ENCODE measurements at regions not wholly inside any gene's neighbourhood (a gene's known extent, or its start where the extent isn't known, plus 50 kb on each side); places are given as distances from the start of the nearest gene placed in this dataset.

DNA sequence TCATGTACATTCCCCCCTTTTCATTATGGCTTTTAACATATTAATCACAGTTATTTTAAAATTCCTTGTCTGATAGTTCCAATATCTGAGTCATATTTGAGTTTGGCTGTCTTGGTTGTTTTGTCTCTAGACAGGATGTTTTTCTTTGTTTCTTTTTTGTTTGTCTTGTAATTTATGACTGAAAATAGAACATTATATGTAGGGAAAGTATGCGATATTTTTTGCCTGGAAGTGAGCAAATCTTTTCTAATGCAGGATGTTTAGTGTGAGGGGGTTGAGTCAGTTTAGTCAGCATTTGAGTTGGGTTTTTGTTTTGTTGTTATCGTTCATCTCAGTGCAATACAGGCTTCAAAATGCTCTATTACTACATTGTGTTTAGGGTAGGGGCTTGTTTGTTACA, 239.7 kb downstream of the SNAPC1 start:
- Histone ChIP-seq H3K9me3 (ENCODE audit: low read depth, low read length) (no peaks in the 10 kb centered on the region), H3K27me3 (ENCODE audit: insufficient read depth, low read length) (peaks cover 11% of the 10 kb centered on the region), H3K4me1 (ENCODE audit: insufficient read depth, low read length) (no peaks in the 10 kb centered on the region), H3K4me3 (ENCODE audit: low read length) (no peak overlapping the region)

DNA sequence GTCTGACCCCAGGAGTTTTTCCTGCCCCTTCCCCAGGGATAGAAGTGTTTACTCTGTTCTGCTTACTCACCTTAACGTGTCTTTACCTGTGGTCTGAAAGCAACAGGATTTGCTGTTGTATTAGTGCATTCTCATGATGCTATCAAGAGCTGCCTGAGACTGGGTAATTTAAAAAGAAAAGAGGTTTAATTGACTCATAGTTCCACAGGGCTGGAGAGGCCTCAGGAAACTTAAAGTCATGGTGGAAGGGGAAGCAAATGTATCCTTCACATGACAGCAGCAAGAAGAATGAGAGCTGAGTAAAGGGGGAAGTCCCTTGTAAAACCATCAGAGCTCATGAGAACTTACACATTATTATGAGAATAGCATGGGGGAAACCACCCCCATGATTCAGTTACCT, 240.4 kb downstream of the SNAPC1 start:
- Histone ChIP-seq H3K4me1 (ENCODE audit: insufficient read depth, low read length) (no peaks in the 10 kb centered on the region), H3K9me3 (ENCODE audit: low read depth, low read length) (no peaks in the 10 kb centered on the region), H3K27me3 (ENCODE audit: insufficient read depth, low read length) (peaks cover 11% of the 10 kb centered on the region), H3K4me3 (ENCODE audit: low read length) (no peak overlapping the region)

DNA sequence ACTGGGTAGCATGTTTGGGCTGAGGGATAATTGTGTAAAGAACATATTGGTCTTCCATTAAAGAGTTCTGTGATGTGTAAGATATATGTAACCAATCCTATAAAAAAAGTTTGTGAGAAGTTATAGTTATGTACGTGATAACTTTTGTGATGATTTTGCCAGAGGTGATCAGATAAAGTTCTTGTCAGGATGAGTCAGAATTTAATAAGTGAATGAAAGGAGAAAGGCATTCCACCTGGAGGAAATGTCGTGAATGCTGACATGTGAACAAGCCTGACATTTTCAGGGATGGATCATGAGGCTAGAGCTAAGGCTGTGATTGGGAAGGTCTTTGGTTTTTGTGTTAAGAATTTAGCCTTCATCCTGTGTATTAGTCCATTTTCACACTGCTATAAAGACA, 241.5 kb downstream of the SNAPC1 start:
- no peaks in the 10 kb centered on the region for H3K9me3 ChIP-seq (ENCODE audit: low read depth, low read length)
- H3K4me1 ChIP-seq (ENCODE audit: insufficient read depth, low read length) = no peaks in the 10 kb centered on the region
- no peak overlapping the region for H3K4me3 ChIP-seq (ENCODE audit: low read length)
- H3K27me3 ChIP-seq (ENCODE audit: insufficient read depth, low read length) = peaks cover 11% of the 10 kb centered on the region

DNA sequence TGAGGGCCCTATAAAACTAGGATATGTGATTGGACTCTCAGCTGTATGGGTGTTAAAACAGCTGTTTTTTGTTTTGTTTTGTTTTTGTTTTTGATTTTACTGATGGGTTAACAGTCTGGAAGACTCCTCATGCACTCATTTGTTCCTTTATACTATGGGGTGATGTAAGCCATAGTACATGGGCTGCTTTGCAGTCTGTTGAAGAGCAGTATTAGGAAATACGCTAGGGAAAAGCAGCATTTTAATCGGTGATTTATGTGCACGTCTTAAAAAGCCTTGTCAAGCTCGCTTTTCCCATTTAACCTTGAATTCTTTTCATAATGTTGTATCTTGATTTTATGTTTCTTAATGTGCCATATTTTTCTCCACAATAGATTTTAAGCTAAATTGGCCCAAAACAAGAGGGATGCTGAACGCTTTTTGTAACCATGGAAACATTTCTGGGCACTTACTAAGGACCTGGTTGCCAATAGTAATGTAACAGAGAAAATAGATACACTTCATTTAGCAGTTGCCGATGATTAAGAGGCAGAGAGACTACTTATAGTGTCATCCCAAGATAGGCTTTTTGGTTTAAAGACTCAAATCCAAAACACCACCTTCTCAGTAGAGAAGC, 244.0 kb downstream of the SNAPC1 start:
- Histone ChIP-seq H3K27me3 (ENCODE audit: insufficient read depth, low read length) (peaks cover 11% of the 10 kb centered on the region), H3K4me3 (ENCODE audit: low read length) (no peak overlapping the region), H3K4me1 (ENCODE audit: insufficient read depth, low read length) (no peaks in the 10 kb centered on the region), H3K9me3 (ENCODE audit: low read depth, low read length) (no peaks in the 10 kb centered on the region)

DNA sequence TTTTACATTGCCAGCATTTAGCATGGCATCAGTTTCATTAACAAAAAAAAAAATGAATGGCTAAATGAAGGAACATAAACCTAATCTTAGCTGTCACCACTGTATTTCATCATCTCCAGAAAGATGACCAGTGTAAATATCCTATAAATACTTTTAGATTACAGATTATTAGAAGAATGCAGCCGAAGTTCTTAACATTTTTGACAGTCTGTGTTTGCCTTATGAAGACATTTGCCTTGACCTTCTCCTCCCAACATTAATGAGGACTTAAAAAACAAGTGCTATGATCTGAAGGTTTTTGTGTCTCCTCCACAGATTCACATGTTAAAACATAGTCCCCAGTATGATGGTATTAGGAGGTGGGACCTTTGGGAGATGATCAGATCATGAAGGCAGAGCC, 253.0 kb downstream of the SNAPC1 start:
- Histone ChIP-seq H3K4me3 (ENCODE audit: low read length) (no peak overlapping the region), H3K9me3 (ENCODE audit: low read depth, low read length) (no peaks in the 10 kb centered on the region), H3K4me1 (ENCODE audit: insufficient read depth, low read length) (no peaks in the 10 kb centered on the region), H3K27me3 (ENCODE audit: insufficient read depth, low read length) (no peaks in the 10 kb centered on the region)

DNA sequence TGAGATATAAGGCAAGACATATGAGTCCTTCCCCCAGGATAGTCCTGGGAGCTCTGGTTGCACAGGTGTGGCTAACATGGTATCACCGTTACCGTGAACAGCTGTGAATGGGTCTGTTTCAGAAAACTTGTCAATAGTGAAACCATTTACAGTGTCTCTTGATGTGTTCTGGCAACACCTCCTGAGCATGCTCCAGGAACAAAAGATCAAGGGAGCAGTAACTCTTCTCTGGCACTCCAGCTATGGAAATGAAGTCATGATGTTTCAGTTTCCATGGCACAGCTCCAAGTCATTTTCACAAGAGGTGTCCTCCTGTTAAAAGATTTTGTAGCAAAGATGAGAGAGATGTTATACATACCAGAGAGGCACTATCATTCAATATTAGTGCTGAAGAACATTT, 253.7 kb downstream of the SNAPC1 start:
- Histone ChIP-seq H3K27me3 (ENCODE audit: insufficient read depth, low read length) (no peaks in the 10 kb centered on the region), H3K4me3 (ENCODE audit: low read length) (no peak overlapping the region), H3K4me1 (ENCODE audit: insufficient read depth, low read length) (no peaks in the 10 kb centered on the region), H3K9me3 (ENCODE audit: low read depth, low read length) (no peaks in the 10 kb centered on the region)

DNA sequence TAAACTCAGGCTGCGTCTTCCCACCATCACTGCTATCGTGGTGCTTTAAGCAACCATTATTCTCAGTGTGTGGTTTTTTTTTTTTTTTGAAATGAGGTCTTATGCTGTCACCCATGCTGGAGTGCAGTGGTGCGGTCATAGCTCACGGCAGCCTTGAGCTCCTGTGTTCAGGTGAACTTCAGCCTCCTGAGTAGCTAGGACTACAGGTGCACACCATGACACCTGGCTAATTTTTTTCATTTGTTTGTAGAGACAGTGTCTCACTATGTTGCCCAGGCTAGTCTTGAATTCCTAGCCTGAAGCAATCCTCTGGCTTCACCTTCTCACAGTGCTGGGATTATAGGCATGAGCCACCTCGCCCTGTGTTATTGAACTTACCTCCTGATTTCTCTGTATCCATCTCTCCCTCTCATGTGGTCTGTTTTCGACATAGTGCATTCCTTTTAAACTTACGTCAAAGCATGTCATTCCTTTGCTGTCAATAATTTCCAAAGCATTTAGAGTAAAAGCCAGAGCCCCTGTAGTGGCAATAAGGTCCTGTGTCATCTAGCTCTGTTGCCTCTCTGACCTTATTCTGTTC, 255.5 kb downstream of the SNAPC1 start:
- Histone ChIP-seq H3K4me1 (ENCODE audit: insufficient read depth, low read length) (no peaks in the 10 kb centered on the region), H3K27me3 (ENCODE audit: insufficient read depth, low read length) (no peaks in the 10 kb centered on the region), H3K4me3 (ENCODE audit: low read length) (no peak overlapping the region), H3K9me3 (ENCODE audit: low read depth, low read length) (no peaks in the 10 kb centered on the region)

DNA sequence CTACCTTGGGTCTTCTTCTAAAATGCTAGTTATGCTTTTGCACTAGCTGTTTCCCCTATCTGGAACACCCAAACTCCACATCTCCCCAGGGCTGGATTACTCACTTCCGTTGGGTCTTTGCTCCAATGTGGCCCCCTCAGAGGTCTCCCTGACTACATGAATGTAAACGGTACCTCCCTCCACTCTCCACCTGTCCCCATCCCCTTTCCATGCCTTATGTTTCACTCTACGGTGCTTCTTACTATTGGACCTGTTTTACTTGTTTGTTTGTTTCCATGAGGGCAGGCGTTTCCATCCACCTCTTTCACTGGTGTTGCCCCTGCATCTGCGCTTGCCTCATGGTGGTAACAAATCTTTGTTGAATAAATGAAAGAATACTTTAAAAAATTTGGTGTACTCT, 256.4 kb downstream of the SNAPC1 start:
- Histone ChIP-seq H3K9me3 (ENCODE audit: low read depth, low read length) (no peaks in the 10 kb centered on the region), H3K4me3 (ENCODE audit: low read length) (no peak overlapping the region), H3K4me1 (ENCODE audit: insufficient read depth, low read length) (no peaks in the 10 kb centered on the region), H3K27me3 (ENCODE audit: insufficient read depth, low read length) (no peaks in the 10 kb centered on the region)

DNA sequence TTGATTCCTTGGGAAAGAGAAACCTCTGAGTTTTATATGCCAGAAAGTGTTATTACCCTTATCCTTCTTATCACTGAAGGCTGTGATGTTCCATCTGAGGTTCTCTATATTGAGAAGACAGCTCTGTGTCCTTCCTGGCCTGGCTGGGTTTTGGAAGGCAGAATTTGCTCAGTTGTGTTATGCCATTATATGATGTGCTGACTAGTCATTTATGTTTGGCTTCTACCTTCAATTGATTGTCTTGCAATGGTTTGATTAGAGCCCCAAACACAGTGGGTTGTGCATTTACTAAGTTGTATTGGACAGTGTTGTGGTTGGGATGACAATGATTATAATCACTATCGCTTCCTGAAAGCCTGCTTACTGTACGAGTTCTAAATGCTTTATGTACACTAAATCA, 265.7 kb downstream of the SNAPC1 start:
- Histone ChIP-seq H3K9me3 (ENCODE audit: low read depth, low read length) (no peaks in the 10 kb centered on the region), H3K4me3 (ENCODE audit: low read length) (no peak overlapping the region), H3K4me1 (ENCODE audit: insufficient read depth, low read length) (no peaks in the 10 kb centered on the region), H3K27me3 (ENCODE audit: insufficient read depth, low read length) (no peaks in the 10 kb centered on the region)

DNA sequence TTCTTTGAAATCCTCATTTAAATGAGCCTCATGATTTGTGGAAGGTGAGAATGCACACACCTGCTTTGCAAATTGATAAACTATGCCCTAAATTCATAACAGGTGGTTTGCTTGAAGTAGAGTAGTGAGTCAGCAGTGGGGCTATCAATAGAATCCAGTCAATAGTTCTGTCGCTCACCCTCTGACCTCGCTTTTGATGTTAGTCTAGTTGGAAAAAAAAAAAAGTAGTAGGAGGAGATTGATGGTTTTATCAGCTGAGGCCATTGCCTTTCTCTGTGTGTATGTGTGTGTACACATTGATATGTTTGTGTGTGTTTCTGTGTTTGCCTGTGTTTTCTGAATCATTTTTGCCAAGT, 267.3 kb downstream of the SNAPC1 start:
- no peaks in the 10 kb centered on the region for H3K4me1 ChIP-seq (ENCODE audit: insufficient read depth, low read length)
- no peaks in the 10 kb centered on the region for H3K9me3 ChIP-seq (ENCODE audit: low read depth, low read length)
- no peaks in the 10 kb centered on the region for H3K27me3 ChIP-seq (ENCODE audit: insufficient read depth, low read length)
- H3K4me3 ChIP-seq (ENCODE audit: low read length) = no peak overlapping the region

DNA sequence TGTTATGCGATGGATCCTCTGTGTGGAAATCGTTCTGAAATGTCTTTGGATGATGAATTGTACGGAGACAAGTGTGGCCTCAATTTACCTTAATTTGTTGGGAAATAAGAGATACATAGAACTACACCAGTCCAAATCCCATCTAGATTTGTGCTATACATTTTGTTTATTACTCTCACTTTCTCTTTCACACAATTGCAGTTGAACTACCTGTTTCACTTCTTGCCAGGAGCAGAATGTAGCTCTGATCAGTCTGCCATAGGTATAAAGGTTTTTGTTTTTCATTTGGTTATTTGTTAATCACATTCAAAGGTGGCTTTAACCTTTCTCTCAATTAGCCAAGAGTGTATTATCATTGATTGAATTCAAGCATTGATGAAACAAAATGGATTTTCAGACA, 268.2 kb downstream of the SNAPC1 start:
- H3K4me3 ChIP-seq (ENCODE audit: low read length) = no peak overlapping the region
- H3K27me3 ChIP-seq (ENCODE audit: insufficient read depth, low read length) = no peaks in the 10 kb centered on the region
- H3K9me3 ChIP-seq (ENCODE audit: low read depth, low read length) = no peaks in the 10 kb centered on the region
- no peaks in the 10 kb centered on the region for H3K4me1 ChIP-seq (ENCODE audit: insufficient read depth, low read length)

DNA sequence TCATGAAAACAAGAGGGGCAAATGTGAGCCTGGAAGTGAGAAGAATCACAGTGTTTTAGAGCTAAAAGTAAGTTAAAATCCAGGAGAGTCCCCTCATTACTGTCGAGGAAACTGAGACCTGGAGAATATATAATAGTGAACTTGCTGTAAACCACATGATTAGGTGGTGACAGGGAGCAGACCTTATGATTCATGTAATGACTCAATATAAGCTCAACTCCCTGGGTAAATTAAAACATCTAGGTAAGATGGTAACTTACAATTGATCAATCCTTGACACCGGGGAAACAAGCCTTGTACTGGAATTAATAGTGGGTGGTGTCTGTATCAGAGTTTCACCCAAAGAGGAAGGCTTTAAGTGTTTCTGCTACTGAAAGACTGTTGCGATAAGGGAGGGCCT, 269.3 kb downstream of the SNAPC1 start:
- Histone ChIP-seq H3K4me3 (ENCODE audit: low read length) (no peak overlapping the region), H3K4me1 (ENCODE audit: insufficient read depth, low read length) (no peaks in the 10 kb centered on the region), H3K27me3 (ENCODE audit: insufficient read depth, low read length) (no peaks in the 10 kb centered on the region), H3K9me3 (ENCODE audit: low read depth, low read length) (no peaks in the 10 kb centered on the region)

DNA sequence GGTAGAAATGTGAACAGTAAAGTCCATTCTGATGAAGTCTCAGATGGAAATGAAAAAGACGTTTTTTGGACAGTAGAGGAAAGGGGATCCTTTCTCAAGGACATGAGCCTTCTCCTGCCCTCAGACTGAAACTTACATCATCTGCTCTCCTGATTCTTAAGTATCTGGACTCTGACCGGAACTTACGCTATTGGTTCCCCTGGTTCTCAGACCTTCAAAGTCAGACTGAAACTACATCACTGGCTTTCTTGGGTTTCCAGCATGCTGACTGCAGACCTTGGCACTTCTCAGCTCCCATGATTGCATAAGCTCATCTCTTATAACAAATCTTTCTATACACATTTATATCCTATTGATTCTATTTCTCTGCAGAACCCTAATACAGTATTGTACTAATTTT, 291.0 kb downstream of the SNAPC1 start:
- no peaks in the 10 kb centered on the region for H3K4me1 ChIP-seq (ENCODE audit: insufficient read depth, low read length)
- no peaks in the 10 kb centered on the region for H3K27me3 ChIP-seq (ENCODE audit: insufficient read depth, low read length)
- H3K4me3 ChIP-seq (ENCODE audit: low read length) = no peak overlapping the region
- no peaks in the 10 kb centered on the region for H3K9me3 ChIP-seq (ENCODE audit: low read depth, low read length)

DNA sequence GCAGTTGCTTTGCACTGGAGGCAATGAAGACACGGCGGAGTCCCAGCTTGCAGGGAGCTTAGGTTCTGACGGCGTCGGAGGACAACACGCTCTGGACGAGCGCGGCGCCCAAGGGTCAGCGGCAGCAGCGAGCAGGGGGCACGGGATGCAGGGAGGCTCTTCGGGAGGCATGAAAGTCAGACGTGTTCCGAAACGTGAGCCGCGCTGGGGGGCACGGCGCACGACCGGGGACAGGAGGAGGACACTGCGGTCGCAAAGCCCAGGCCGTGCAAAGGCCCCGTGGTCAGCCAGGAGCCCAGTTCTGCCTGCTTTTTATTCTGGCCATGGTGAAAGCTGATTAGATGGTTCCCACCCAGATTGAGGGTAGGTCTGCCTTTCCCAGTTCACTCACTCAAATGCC, 294.6 kb downstream of the SNAPC1 start:
- Histone ChIP-seq H3K27me3 (ENCODE audit: insufficient read depth, low read length) (no peaks in the 10 kb centered on the region), H3K4me1 (ENCODE audit: insufficient read depth, low read length) (no peaks in the 10 kb centered on the region), H3K4me3 (ENCODE audit: low read length) (no peak overlapping the region), H3K9me3 (ENCODE audit: low read depth, low read length) (no peaks in the 10 kb centered on the region)

DNA sequence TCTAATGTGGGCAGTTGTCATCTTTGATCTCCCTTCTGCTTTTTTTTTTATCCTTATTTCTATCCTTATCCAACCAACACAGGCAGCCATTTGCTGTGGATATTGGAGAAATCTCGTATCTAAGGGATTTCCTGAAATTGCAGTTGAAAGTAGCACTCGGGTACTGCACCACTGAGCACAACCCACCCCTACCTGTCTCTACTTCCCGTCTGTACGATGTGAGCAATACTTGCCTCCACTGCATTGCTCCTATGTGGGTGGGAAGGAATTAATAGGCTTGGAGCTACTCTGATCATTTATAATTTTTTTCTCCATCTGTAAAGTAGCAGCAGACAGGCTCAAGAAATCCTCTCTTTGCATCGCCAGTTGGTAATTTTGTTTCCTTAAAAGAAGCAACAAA, 300.4 kb downstream of the SNAPC1 start:
- H3K9me3 ChIP-seq (ENCODE audit: low read depth, low read length) = no peaks in the 10 kb centered on the region
- H3K4me1 ChIP-seq (ENCODE audit: insufficient read depth, low read length) = no peaks in the 10 kb centered on the region
- no peak overlapping the region for H3K4me3 ChIP-seq (ENCODE audit: low read length)
- H3K27me3 ChIP-seq (ENCODE audit: insufficient read depth, low read length) = no peaks in the 10 kb centered on the region

DNA sequence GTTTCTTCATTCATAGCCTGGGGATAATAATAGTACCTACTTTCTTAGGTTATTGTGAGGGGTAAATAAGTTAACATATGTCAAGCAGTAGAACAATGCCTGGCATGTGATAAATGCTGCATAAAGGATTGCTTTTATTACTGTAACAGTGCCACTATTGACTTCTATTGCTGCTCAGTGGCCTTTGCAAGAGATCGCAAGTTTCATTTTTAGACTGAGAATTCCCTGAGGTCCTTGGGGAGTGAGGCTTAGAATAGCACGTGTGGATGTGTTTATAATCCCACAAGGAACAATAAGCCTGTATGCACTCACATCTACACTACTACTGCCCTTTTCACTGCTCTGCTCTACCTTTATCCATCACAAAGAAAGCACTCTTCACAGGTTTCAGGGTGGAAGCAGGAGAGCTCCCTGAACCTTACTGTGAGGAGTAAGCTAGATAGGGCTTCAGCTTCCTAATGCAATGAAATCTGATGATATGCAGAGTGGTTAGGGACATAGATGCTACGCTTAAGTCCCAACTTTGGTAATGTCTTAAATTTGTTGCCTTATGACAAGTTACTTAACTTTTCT, 302.6 kb downstream of the SNAPC1 start:
- H3K4me1 ChIP-seq (ENCODE audit: insufficient read depth, low read length) = no peaks in the 10 kb centered on the region
- no peak overlapping the region for H3K4me3 ChIP-seq (ENCODE audit: low read length)
- no peaks in the 10 kb centered on the region for H3K27me3 ChIP-seq (ENCODE audit: insufficient read depth, low read length)
- H3K9me3 ChIP-seq (ENCODE audit: low read depth, low read length) = no peaks in the 10 kb centered on the region
